MM.1S (cell line): ENCODE measurements at regions not wholly inside any gene's neighbourhood (a gene's known extent, or its start where the extent isn't known, plus 50 kb on each side); places are given as distances from the start of the nearest gene placed in this dataset.

Experiments
- DNase-seq: peaks from one replicate; pipeline ENCODE4 v3.0.0-alpha.2; 2015
- H2AFZ ChIP-seq: fragments of 300-600 bp; sonication (generic); 2 replicates; pipeline ENCODE4 v1.6.0; 2016; ENCODE audit warnings: antibody characterized with exemption, low read length
- H3F3A ChIP-seq: fragments of 300-600 bp; sonication (generic); 2 replicates; pipeline ENCODE4 v1.6.1; 2016; ENCODE audit warnings: mild to moderate bottlenecking, antibody characterized with exemption, low read length, moderate library complexity, mixed read lengths; ENCODE audit not compliant: insufficient read depth
- H3K27ac ChIP-seq: fragments of 300-600 bp; sonication (generic); 2 replicates; pipeline ENCODE4 v1.5.1; 2016; ENCODE audit warnings: mild to moderate bottlenecking, low read length
- H3K27me3 ChIP-seq: fragments of 300-600 bp; sonication (generic); replicated peaks from 2 replicates; pipeline ENCODE4 v1.6.0; 2016; ENCODE audit warnings: low read length; ENCODE audit not compliant: insufficient read depth
- H3K36me3 ChIP-seq: fragments of 300-600 bp; sonication (generic); replicated peaks from 2 replicates; pipeline ENCODE4 v1.6.1; 2016; ENCODE audit warnings: mild to moderate bottlenecking, low read length, mixed read lengths; ENCODE audit not compliant: insufficient read depth
- H3K4me1 ChIP-seq: fragments of 300-600 bp; sonication (generic); 2 replicates; pipeline ENCODE4 v1.6.1; 2016; ENCODE audit warnings: low read length, mixed read lengths
- H3K4me2 ChIP-seq: fragments of 300-600 bp; sonication (generic); 2 replicates; pipeline ENCODE4 v1.6.0; 2016; ENCODE audit warnings: low read depth, low read length
- H3K4me3 ChIP-seq: fragments of 300-600 bp; sonication (generic); 2 replicates; pipeline ENCODE4 v1.5.1; 2016; ENCODE audit warnings: low read length, mixed read lengths
- H3K79me2 ChIP-seq: fragments of 300-600 bp; sonication (generic); 2 replicates; pipeline ENCODE4 v1.6.1; 2016; ENCODE audit warnings: mixed run types, low read length, mixed read lengths
- H3K9ac ChIP-seq: fragments of 300-600 bp; sonication (generic); 2 replicates; pipeline ENCODE4 v1.6.1; 2016; ENCODE audit warnings: low read length, mixed read lengths
- H3K9me2 ChIP-seq: fragments of 300-600 bp; sonication (generic); replicated peaks from 2 replicates; pipeline ENCODE4 v1.6.1; 2016; ENCODE audit warnings: mild to moderate bottlenecking, low read length, mixed read lengths; ENCODE audit not compliant: insufficient read depth
- H3K9me3 ChIP-seq: fragments of 300-600 bp; sonication (generic); replicated peaks from 2 replicates; pipeline ENCODE4 v1.6.1; 2016; ENCODE audit warnings: mild to moderate bottlenecking, low read length, mixed read lengths; ENCODE audit not compliant: insufficient read depth
- H4K20me1 ChIP-seq: fragments of 300-600 bp; sonication (generic); 2 replicates; pipeline ENCODE4 v1.6.1; 2016; ENCODE audit warnings: mild to moderate bottlenecking, low read length, moderate library complexity, mixed read lengths; ENCODE audit not compliant: insufficient read depth
- EZH2 ChIP-seq: fragments of 300-600 bp; sonication (generic); optimal IDR thresholded peaks from 2 replicates; pipeline ENCODE3; 2017; ENCODE audit warnings: low read depth, mild to moderate bottlenecking, antibody characterized with exemption, low read length, mixed read lengths
- EZH2phosphoT487 ChIP-seq: fragments of 300-600 bp; sonication (generic); IDR thresholded peaks from 2 replicates; pipeline ENCODE4 v1.6.1; 2018; ENCODE audit warnings: antibody characterized with exemption, low read length
- TF ChIP-seq, protein P1 (sequence below): fragments of 300-600 bp; sonication (generic); IDR thresholded peaks from 2 replicates; pipeline ENCODE4 v1.5.1; 2016; ENCODE audit warnings: antibody characterized with exemption, low read length, mixed read lengths

DNA sequence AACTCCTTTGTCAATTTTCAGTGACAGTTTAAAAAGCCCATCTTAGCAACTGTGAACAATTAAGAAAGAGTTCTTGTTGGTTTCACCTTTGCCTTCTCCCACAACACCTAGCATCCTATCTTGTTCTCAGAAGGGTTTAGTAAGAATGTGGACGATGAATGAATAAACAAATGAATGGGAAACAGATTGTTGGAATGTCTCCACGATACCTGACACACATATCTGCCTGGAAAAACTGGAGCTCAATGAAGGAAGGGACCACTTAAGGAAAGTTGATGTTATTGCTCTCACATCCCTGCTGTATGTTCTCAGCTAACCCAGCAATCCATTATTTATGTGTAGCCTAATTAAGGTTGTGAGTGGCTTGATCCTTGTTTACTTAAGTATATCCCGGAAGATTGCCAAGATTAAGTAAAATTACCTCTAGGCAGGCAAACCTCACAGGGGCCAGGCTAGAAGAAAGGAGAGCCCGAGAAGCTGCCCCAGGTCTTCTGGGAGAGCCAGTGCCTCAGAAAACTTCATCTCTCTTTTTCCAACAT, 286.4 kb downstream of the NXPE2 start:
- Histone ChIP-seq H3K79me2 (no peaks in the 10 kb centered on the region), H2AFZ (no peak overlapping the region), H3K9me2 (no peaks in the 10 kb centered on the region), H3K36me3 (no peaks in the 10 kb centered on the region), H3K27ac (no peak overlapping the region), H4K20me1 (no peaks in the 10 kb centered on the region), H3K9ac (no peak overlapping the region), H3K4me1 (no peaks in the 10 kb centered on the region), H3K27me3 (no peaks in the 10 kb centered on the region), H3K4me2 (no peak overlapping the region), H3K4me3 (no peak overlapping the region), H3K9me3 (no peaks in the 10 kb centered on the region), H3F3A (no peaks in the 10 kb centered on the region)
- DNase-seq, result no peak
- TF ChIP-seq EZH2phosphoT487 (no peak), EZH2 (no peak)
- TF ChIP-seq, protein P1, sequence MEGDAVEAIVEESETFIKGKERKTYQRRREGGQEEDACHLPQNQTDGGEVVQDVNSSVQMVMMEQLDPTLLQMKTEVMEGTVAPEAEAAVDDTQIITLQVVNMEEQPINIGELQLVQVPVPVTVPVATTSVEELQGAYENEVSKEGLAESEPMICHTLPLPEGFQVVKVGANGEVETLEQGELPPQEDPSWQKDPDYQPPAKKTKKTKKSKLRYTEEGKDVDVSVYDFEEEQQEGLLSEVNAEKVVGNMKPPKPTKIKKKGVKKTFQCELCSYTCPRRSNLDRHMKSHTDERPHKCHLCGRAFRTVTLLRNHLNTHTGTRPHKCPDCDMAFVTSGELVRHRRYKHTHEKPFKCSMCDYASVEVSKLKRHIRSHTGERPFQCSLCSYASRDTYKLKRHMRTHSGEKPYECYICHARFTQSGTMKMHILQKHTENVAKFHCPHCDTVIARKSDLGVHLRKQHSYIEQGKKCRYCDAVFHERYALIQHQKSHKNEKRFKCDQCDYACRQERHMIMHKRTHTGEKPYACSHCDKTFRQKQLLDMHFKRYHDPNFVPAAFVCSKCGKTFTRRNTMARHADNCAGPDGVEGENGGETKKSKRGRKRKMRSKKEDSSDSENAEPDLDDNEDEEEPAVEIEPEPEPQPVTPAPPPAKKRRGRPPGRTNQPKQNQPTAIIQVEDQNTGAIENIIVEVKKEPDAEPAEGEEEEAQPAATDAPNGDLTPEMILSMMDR, result no peak

DNA sequence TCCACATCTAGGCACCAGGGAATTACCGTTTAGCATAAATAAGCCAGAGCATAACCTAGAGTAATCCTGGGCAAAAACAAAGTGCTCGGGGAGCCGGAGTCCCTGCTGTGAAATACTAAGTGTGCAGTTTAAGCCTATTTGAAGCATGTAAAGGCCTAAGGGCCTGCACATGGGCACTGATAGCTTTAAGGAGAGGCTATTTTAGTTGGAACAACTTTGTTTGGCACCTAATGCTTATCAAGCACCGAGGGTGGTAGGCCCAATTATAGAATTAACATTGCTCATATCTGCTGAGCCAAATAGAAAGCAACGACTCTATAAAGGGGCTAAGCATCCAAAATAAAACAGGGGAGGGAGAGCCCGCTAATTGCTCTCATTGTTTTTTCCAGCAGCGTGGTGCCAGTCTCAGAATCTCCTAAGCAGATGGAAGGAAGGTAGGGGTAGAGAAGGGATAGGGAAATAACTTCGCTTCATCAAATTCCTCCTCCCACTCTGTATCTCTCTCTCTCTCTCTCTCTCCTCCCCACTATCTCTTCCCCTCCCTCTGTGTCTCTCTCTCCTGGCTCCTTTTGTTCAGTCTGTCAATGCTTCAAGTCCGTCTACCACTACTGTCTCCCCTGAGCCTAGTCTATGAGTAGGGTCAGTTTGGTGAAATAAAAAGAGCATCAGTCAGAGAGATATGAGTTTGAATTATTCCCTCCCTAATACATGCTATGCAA, 292.8 kb downstream of the NXPE2 start:
- DNase-seq, result no peak
- H3K27ac ChIP-seq, result no peak overlapping the region
- H3K4me1 ChIP-seq, result no peaks in the 10 kb centered on the region
- H3K9me3 ChIP-seq, result no peaks in the 10 kb centered on the region
- no peak overlapping the region for H3K4me2 ChIP-seq
- no peaks in the 10 kb centered on the region for H3F3A ChIP-seq
- H3K79me2 ChIP-seq, result no peaks in the 10 kb centered on the region
- H3K27me3 ChIP-seq, result no peaks in the 10 kb centered on the region
- no peaks in the 10 kb centered on the region for H4K20me1 ChIP-seq
- H2AFZ ChIP-seq, result no peak overlapping the region
- no peak overlapping the region for H3K9ac ChIP-seq
- TF ChIP-seq EZH2phosphoT487, result no peak
- no peak for TF ChIP-seq EZH2
- TF ChIP-seq, protein P1, result no peak
- no peaks in the 10 kb centered on the region for H3K36me3 ChIP-seq
- H3K9me2 ChIP-seq, result no peaks in the 10 kb centered on the region
- no peak overlapping the region for H3K4me3 ChIP-seq

DNA sequence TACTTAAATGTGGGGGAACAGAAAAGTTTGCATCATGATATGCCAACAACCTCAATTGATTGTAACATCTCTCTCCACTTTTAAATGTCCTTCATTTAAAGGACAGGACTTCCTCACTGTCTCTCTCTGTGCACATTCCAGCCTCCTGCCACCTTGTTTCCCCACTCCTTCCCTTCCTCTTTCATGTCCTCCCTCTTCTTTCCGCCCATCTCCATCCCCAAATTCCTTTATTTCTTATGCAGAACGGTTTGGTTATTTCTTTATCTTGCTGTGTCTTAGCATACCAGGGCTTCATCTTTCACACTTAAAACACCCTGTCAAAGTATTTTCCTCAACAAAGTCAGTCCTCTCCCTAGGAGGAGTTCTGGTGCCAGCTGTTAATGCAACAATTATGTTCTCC, 293.8 kb downstream of the NXPE2 start:
- no peak overlapping the region for H2AFZ ChIP-seq
- H3F3A ChIP-seq, result no peaks in the 10 kb centered on the region
- H3K27ac ChIP-seq, result no peak overlapping the region
- H3K79me2 ChIP-seq, result no peaks in the 10 kb centered on the region
- H3K9me3 ChIP-seq, result no peaks in the 10 kb centered on the region
- TF ChIP-seq EZH2 (no peak), EZH2phosphoT487 (no peak)
- TF ChIP-seq, protein P1, result no peak
- no peak for DNase-seq
- H3K4me1 ChIP-seq, result no peaks in the 10 kb centered on the region
- H4K20me1 ChIP-seq, result no peaks in the 10 kb centered on the region
- H3K4me3 ChIP-seq, result no peak overlapping the region
- H3K9me2 ChIP-seq, result no peaks in the 10 kb centered on the region
- H3K27me3 ChIP-seq, result no peaks in the 10 kb centered on the region
- H3K36me3 ChIP-seq, result no peaks in the 10 kb centered on the region
- no peak overlapping the region for H3K9ac ChIP-seq
- no peak overlapping the region for H3K4me2 ChIP-seq
